Mucosa of descending colon (tissue), 3 donors: ENCODE measurements at regions not wholly inside any gene's neighbourhood (a gene's known extent, or its start where the extent isn't known, plus 50 kb on each side); places are given as distances from the start of the nearest gene placed in this dataset.

Experiments
- ATAC-seq: fragments of 200-7000 bp; cut with Tn5 transposase; one replicate; pipeline ENCODE4 v1.9.1; 2020; ENCODE audit warnings: mild to moderate bottlenecking, moderate library complexity
- DNase-seq, 3 donors: peaks; one replicate each; pipeline ENCODE4 v3.0.0-alpha.2; 2020
- H3K36me3 ChIP-seq: fragments of 200-600 bp; one replicate; pipeline ENCODE4 v1.8.0; 2021; ENCODE audit warnings: low read depth, mild to moderate bottlenecking
- H3K4me1 ChIP-seq: fragments of 200-600 bp; one replicate; pipeline ENCODE4 v1.8.0; 2021; ENCODE audit warnings: low read depth, mild to moderate bottlenecking
- H3K4me3 ChIP-seq: fragments of 200-600 bp; one replicate; pipeline ENCODE4 v1.8.0; 2021; ENCODE audit warnings: mild to moderate bottlenecking
- H3K9me3 ChIP-seq: fragments of 200-600 bp; one replicate; pipeline ENCODE4 v1.8.0; 2021; ENCODE audit warnings: mild to moderate bottlenecking
- intact Hi-C, 2 donors: fragments of 100-400 bp; cut with DNase I in 1 of 2; cut with micrococcal nuclease in 1 of 2; formaldehyde crosslinking; loops; one replicate each; pipeline versions ENCODE4 v1.11.0 to v1.11.1; 2022; cut with DNase I, micrococcal nuclease
- TF ChIP-seq, protein P1 (sequence below): fragments of 200-600 bp; IDR thresholded peaks from one replicate; pipeline ENCODE4 v1.8.0; 2022; ENCODE audit warnings: antibody characterized with exemption, mild to moderate bottlenecking
- donor health status: DM: no; HTN: no; CAD: no; lungs with moderate emphysema.
- donor health status: DM: no; HTN: no; CAD: no.
- donor health status: DM: no; HTN: yes; CAD: no.

DNA sequence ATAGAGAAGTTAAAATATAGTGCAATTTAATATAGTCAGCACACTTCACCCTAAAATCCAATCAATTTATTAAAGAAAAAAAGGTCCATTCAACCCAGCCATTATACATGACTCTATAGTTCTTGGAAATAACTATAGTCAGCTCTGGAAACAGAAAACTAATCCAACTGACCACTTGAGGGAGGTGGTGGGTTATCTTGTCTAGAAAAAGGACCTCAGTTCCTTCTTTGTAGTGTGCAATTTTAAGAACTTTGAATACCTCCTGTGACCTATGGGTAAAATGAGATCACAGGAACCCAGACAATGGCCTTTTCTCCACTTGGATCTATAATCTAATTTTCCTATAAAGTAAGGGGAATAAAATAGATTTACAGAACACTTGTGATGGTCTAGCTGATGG, 163.6 kb upstream of the CENPW start:
- Histone ChIP-seq H3K4me3 (no peak overlapping the region), H3K9me3 (no peaks in the 10 kb centered on the region), H3K36me3 (no peaks in the 10 kb centered on the region), H3K4me1 (peaks cover 2% of the 10 kb centered on the region)
- intact Hi-C loops, result no loop called here
- ATAC-seq (no peak), DNase-seq (no peak)
- TF ChIP-seq, protein P1, sequence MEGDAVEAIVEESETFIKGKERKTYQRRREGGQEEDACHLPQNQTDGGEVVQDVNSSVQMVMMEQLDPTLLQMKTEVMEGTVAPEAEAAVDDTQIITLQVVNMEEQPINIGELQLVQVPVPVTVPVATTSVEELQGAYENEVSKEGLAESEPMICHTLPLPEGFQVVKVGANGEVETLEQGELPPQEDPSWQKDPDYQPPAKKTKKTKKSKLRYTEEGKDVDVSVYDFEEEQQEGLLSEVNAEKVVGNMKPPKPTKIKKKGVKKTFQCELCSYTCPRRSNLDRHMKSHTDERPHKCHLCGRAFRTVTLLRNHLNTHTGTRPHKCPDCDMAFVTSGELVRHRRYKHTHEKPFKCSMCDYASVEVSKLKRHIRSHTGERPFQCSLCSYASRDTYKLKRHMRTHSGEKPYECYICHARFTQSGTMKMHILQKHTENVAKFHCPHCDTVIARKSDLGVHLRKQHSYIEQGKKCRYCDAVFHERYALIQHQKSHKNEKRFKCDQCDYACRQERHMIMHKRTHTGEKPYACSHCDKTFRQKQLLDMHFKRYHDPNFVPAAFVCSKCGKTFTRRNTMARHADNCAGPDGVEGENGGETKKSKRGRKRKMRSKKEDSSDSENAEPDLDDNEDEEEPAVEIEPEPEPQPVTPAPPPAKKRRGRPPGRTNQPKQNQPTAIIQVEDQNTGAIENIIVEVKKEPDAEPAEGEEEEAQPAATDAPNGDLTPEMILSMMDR, result no peak

DNA sequence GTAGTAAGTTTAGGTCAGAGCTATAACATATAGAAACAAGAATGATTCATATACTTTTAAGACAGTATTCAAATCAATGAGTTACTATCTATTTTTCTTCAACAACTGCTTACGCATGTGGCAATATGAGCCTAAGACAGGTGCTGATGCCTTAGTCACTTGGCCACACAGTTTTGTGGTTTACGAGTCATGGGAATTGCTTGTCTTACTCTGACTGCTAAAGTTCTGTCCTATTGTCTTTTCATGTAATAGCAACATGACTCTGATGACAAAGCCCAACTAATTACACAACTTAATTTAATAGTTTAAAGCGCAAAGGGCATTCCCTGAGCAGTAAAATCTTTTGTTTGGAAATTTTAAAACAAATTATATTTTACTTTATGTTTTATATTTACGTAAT, 159.3 kb upstream of the CENPW start:
- peak; percentile 73 for ATAC-seq
- no peak overlapping the region for H3K4me3 ChIP-seq
- TF ChIP-seq, protein P1, result no peak

DNA sequence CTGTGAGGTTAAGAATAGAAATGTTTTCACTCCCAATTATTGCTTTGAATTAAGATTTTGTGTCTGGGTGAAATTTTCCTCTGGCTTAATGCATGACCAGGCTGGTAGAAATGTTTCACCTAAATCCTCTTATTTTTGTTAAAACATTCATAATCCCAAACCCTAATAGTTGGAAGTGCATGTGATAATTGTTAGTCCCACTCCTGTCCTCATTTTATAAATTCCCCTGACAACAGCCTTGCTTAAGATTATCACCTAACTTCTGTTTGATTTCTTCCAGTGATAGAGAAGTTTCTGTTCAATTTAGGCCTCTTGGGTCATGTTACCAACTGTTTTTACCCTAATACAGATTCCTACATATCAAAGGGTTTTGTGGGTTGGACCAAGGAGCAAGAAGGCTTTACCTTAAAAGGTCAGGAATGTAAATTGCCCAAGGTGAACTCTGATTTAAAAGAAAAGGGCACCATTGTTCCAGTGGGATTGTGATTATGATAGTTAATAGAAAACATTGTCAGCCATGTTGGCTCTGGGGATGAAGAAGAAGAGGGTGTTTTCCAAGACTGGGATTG, 158.7 kb upstream of the CENPW start:
- Histone ChIP-seq H3K36me3 (no peaks in the 10 kb centered on the region), H3K9me3 (no peaks in the 10 kb centered on the region), H3K4me3 (no peak overlapping the region), H3K4me1 (no peaks in the 10 kb centered on the region)
- intact Hi-C loops, result no loop called here
- DNase-seq (no peak), ATAC-seq (no peak)
- TF ChIP-seq, protein P1, result no peak

More for the DNA sequence above, 159.3 kb upstream of the CENPW start:
- no peak for DNase-seq
- intact Hi-C loops, result no loop called here
- Histone ChIP-seq H3K36me3 (no peaks in the 10 kb centered on the region), H3K4me1 (no peaks in the 10 kb centered on the region), H3K9me3 (no peaks in the 10 kb centered on the region)

DNA sequence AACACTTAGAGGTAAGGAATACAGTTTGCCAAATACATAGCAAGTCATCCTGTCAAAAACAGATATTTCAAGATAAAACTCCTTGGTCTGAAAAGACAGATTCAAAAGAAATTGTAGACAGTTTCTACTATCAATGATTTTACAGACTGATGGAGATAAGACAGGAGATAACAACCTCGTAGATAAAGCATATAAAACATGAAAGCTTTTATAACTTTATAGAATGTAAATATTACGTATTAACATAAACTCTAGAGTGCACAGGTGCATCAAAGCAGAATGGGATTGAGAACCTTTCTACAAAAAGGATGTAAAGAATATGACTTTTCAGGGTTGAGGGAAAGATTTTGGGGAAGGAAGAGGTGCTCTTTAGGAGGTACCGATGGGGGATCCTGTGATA, 158.0 kb upstream of the CENPW start:
- Histone ChIP-seq H3K4me3 (no peak overlapping the region), H3K4me1 (no peaks in the 10 kb centered on the region), H3K36me3 (no peaks in the 10 kb centered on the region), H3K9me3 (no peaks in the 10 kb centered on the region)
- intact Hi-C loops, result no loop called here
- DNase-seq, result no peak
- TF ChIP-seq, protein P1, result no peak
- peak; percentile 55 for ATAC-seq

DNA sequence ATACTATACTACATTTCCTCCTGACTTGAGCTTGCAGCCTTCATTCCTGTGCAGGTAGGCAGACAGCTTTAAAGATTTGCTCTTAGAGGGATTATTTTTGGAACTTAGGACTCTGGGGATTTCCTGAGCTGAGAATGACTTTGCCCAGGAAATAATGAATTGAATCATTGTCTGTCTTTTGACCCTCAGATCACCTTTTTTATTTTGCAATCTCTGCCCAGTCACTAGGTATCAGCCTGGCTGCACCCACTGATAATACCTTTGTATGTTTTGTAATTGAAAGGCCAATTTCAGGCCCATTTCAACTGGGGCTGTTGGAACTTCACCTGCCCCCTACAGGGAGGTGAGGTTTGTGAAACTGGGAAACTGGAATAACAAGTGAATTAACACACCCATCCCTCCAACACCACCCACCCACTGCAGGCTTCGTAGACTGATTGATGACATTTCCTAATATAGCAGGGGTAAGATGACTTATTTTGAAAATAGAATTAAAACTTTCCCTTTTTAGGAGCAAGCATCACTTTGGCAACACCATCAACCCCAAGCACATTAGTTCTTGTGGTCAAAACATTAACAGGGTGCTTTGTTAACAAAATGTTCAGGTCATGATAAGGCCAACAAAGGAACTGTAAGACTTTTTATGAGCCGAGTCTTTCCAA, 157.1 kb upstream of the CENPW start:
- TF ChIP-seq, protein P1, result no peak
- ATAC-seq (peak; percentile 68), DNase-seq (no peak)
- Histone ChIP-seq H3K36me3 (no peaks in the 10 kb centered on the region), H3K9me3 (no peaks in the 10 kb centered on the region), H3K4me1 (no peaks in the 10 kb centered on the region), H3K4me3 (no peak overlapping the region)
- intact Hi-C loops, result no loop called here
